Gastrocnemius medialis (tissue), 4 donors: ENCODE measurements at regions not wholly inside any gene's neighbourhood (a gene's known extent, or its start where the extent isn't known, plus 50 kb on each side); places are given as distances from the start of the nearest gene placed in this dataset.

Source experiments
- POLR2A ChIP-seq, 2 donors: fragments of 450-650 bp; IDR thresholded peaks; one replicate each; pipeline ENCODE4 v1.6.1; 2017; ENCODE audit warnings: antibody characterized with exemption in 2 of 2, mild to moderate bottlenecking in 2 of 2, moderate library complexity in 2 of 2
- TF ChIP-seq, protein P1 (sequence below), 5 experiments: fragments of 450-650 bp in 3 of 5; fragments of 200-600 bp in 2 of 5; sonication (generic) in 2 of 5; IDR thresholded peaks in 4 of 5; conservative IDR thresholded peaks in 1 of 5; 1 replicate in 4 of 5; 2 replicates in 1 of 5; pipeline ENCODE4 v1.5.1; 2016 to 2019; ENCODE audit warnings: antibody characterized with exemption in 5 of 5, mild to moderate bottlenecking in 3 of 5, moderate library complexity in 3 of 5

- TF ChIP-seq, protein P1, sequence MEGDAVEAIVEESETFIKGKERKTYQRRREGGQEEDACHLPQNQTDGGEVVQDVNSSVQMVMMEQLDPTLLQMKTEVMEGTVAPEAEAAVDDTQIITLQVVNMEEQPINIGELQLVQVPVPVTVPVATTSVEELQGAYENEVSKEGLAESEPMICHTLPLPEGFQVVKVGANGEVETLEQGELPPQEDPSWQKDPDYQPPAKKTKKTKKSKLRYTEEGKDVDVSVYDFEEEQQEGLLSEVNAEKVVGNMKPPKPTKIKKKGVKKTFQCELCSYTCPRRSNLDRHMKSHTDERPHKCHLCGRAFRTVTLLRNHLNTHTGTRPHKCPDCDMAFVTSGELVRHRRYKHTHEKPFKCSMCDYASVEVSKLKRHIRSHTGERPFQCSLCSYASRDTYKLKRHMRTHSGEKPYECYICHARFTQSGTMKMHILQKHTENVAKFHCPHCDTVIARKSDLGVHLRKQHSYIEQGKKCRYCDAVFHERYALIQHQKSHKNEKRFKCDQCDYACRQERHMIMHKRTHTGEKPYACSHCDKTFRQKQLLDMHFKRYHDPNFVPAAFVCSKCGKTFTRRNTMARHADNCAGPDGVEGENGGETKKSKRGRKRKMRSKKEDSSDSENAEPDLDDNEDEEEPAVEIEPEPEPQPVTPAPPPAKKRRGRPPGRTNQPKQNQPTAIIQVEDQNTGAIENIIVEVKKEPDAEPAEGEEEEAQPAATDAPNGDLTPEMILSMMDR (IDR thresholded peaks at IDR 0.05 in 4 of 5, conservative IDR thresholded peaks at IDR 0.05 in 1 of 5), result no peak
- no peak for TF ChIP-seq POLR2A (IDR thresholded peaks at IDR 0.05)
These were observed 180.9 kb upstream of the PLXNC1 start for GRCh38 chr12:93967454-93967853.
